HG02884 (cell line): ENCODE measurements at regions not wholly inside any gene's neighbourhood (a gene's known extent, or its start where the extent isn't known, plus 50 kb on each side); places are given as distances from the start of the nearest gene placed in this dataset.

Experiments used
- ATAC-seq: cut with Tn5 transposase; IDR thresholded peaks from one replicate; pipeline ENCODE4 v1.9.1; 2021; ENCODE audit warnings: mild to moderate bottlenecking, moderate library complexity; ENCODE audit not compliant: unreplicated experiment

DNA sequence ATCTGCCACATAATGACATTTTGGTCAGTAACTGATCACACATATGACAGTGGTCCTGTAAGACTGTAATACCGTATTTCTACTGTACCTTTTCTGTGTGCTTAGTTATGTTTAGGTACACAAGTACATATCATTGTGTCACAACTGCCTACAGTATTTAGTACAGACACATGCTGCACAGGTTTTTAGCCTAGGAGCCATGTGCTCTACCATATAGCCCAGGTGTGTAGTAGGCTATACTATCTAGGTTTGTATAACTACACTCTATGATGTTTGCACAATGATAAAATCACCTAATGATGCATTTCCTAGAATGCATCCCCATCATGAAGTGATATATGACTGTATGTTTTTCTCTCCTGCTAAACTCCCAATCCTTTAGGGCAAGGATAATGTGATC is 61.2 kb upstream of the MIR17HG start:
- no peak for ATAC-seq

DNA sequence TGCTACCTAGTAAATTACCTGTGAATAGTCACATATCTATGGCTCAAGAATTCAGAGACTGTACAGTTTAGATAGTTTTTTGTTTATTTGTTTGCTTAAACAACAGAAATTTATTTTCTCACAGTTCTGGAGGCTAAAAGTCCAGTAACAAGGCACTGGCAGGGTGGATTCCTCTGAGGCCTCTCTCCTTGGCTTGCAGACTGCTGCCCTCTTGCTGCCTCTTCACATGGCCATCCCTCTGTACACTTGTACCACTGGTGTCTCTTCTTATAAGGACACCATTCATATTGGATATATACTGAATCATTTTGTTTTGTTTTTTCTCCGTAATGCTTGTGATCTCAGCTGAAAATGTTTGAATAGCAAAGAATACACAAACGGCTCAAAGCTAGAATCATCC is 56.4 kb upstream of the MIR17HG start:
- ATAC-seq: no peak

DNA sequence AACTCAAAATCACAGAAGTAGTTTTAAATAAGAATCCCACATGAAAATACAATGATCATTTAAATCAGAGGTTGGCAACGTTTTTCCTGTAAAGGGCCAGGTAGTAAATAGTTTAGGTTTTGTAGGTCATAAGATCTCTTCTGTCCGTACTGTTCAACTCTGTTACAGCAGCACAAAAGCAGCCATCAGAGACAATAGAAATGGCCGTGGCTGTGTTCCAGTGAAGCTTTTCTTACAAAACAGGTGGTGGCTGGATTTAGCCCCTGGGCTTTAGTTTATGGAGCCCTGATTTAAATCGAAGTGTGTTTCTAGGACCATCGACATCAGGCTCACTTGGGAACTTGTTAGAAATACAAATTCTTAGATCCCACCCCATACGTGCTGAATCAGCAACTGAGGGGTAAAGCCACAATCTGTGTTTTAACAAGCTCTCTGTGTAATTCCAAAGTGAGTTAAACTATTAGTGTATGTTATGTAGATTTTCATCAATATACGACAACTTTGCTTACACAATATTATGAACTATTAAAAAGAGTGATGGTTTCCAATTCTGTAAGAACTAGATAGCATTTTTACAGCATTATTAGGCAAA is 54.8 kb upstream of the MIR17HG start:
- no peak for ATAC-seq

DNA sequence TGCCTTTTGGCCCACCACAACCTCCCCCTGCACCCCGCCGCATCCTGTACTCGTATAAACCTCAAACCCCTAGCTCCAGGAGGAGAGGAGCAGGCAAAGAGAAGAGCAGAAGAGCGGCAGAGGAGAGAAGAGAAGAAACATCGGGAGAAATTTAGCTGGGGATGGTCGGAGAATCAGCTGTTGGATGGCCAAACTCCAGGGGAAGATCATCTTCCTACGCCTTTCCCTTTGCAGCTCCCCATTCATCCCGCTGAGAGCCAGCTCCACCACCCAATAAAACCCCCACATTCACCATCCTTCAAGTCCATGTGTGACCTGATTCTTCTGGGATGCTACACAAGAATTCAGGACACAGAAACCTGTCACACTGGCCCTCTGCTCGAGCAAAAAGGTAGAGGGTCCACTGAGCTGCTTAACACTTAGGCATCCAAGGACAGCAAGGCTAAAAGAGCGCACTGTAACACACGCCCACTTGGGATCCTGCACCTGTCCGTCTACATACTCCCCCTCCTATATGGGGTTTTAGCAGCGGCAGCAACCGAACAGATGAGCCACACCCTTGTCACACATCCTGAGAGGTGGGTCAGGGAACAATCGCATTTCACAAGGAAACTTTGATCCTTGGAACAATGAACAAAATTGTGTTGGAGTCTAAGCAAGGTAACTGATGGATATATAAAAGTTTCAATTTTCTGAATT is 51.6 kb upstream of the MIR17HG start:
- ATAC-seq: no peak

DNA sequence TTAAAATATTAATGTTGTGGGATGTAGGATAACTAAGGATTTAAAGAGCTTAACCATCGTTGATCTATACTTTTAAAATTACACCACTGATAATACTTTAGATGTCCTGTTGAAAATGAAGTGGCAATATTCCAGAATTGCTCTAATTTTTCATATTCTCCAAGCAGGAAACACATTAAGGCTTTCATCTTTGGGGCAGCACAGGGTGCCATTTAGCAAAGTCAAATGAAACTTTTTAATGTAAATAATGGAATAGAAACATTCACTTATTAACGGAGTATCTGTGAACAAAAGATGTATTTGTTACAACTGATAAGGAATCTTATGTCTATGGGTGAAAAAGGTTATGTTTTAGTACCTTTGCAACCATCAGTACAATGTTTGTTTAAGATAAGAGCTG is 50.0 kb upstream of the MIR17HG start:
- no peak for ATAC-seq
